ENCODE measurements at regions not wholly inside any gene's neighbourhood (a gene's known extent, or its start where the extent isn't known, plus 50 kb on each side); places are given as distances from the start of the nearest gene placed in this dataset.
A peak's percentile ranks its signal among the peaks of the same experiment; 100 is the strongest.

- DNase-seq (ENCODE audit: extremely low read depth in 1 of 4, low spot score in 3 of 4) (no peak), FAIRE-seq (no peak), ATAC-seq (no peak)
- Histone ChIP-seq H3K27ac (ENCODE audit: extremely low read depth, low read depth, low read length) (no peak overlapping the region), H3K4me1 (replicated peaks in 1 of 2; ENCODE audit: control insufficient read depth in 2 of 2, insufficient read depth in 2 of 2, low read length in 2 of 2) (peaks cover 0 to 3% of the 10 kb centered on the region in 2 experiments; a peak in 2 of 5 replicates), H3K27me3 (ENCODE audit: control insufficient read depth in 2 of 2, insufficient read depth in 2 of 2, low read length in 2 of 2) (no peaks in the 10 kb centered on the region), H3K4me3 (no peak overlapping the region), H3K4me2 (ENCODE audit: insufficient read depth, low read length) (no peak overlapping the region), H3K79me2 (ENCODE audit: control insufficient read depth, insufficient read depth, low read length) (no peaks in the 10 kb centered on the region), H4K20me1 (replicated peaks; ENCODE audit: control insufficient read depth, insufficient read depth, low read length) (no peaks in the 10 kb centered on the region), H2AFZ (ENCODE audit: low read depth, low read length) (no peak overlapping the region), H3K9me1 (ENCODE audit: control insufficient read depth, insufficient read depth, low read length) (no peaks in the 10 kb centered on the region), H3K9ac (ENCODE audit: insufficient read depth in 1 of 2, low read depth in 2 of 2, low read length in 2 of 2) (no peak overlapping the region), H3K9me3 (replicated peaks; ENCODE audit: control insufficient read depth, insufficient read depth, low read depth, low read length) (no peaks in the 10 kb centered on the region), H3K36me3 (ENCODE audit: control insufficient read depth, insufficient read depth, low read length) (no peaks in the 10 kb centered on the region)
- POLR2A ChIA-PET: no interaction called here
- CTCF ChIA-PET (ENCODE audit: low intra/inter-chr PET ratio): no interaction called here
- 0 out of 4 replicates have a peak, but pooled peaks of 1 of the 2 experiments have one; percentile 26 for TF ChIP-seq RAD21 (CRISPR knock-in tag; conservative IDR thresholded peaks at IDR 0.05 in 1 of 2, IDR thresholded peaks at IDR 0.05 in 1 of 2)
- TF ChIP-seq KDM4B (IDR thresholded peaks at IDR 0.05; ENCODE audit: borderline replicate concordance in 2 of 2, low read depth in 1 of 2): no peak
- no peak for TF ChIP-seq NFIC (IDR thresholded peaks at IDR 0.05)
- peak; percentile 12; the same call in 1 of the 2 replicates for TF ChIP-seq REST (IDR thresholded peaks at IDR 0.05; ENCODE audit: borderline replicate concordance)
- TF ChIP-seq REST (CRISPR knock-in tag; IDR thresholded peaks at IDR 0.05; ENCODE audit: low read depth): no peak
- TF ChIP-seq CTCF (IDR thresholded peaks at IDR 0.05 in 2 of 3, conservative IDR thresholded peaks at IDR 0.05 in 1 of 3; ENCODE audit: insufficient read depth in 2 of 3, low read depth in 1 of 3, low read length in 3 of 3): no peak
- 0% methylated on average over 1 of the region's 1 CpG for WGBS (ENCODE audit: insufficient coverage, low coverage, missing lambda C conversion rate)
- in situ Hi-C loops (cut with MboI): no loop called here
- intact Hi-C loops (cut with micrococcal nuclease): loop anchor here (10.0 kb wide), 1 partner anchor 141 kb away; no protein-coding TSS in a partner anchor
- BruUV-seq (replicated peaks): no TSS peak
Observed at GRCh38 chr20:22475662-22476061, 108.7 kb downstream of the FOXA2 start.

Data from K562 (cell line).